BJ (cell line): ENCODE measurements at regions not wholly inside any gene's neighbourhood (a gene's known extent, or its start where the extent isn't known, plus 50 kb on each side); places are given as distances from the start of the nearest gene placed in this dataset.

Source experiments
- CTCF ChIA-PET: fragments of 350-600 bp; formaldehyde crosslinking; extraction: SDS; loops from one replicate; lab custom pipeline; 2021; ENCODE audit warnings: antibody characterized with exemption, inconsistent platforms; lab: Yijun Ruan, JAX
- POLR2A ChIA-PET: fragments of 300-600 bp; sonication (Branson Sonifier 250); formaldehyde crosslinking; extraction: SDS; loops from one replicate; lab custom pipeline; 2021; ENCODE audit warnings: antibody characterized with exemption; lab: Charles Lee
- DNase-seq: peaks from one replicate; pipeline ENCODE4 v3.0.0-alpha.2; 2011; ENCODE audit warnings: low read depth
- H3K27me3 ChIP-seq: 2 replicates; pipeline ENCODE4 v1.6.0; 2011; ENCODE audit warnings: low read length; ENCODE audit not compliant: control insufficient read depth, insufficient read depth
- H3K36me3 ChIP-seq: 2 replicates; pipeline ENCODE4 v1.5.1; 2011; ENCODE audit warnings: low read length; ENCODE audit not compliant: control insufficient read depth, insufficient read depth
- H3K4me3 ChIP-seq: 2 replicates; pipeline ENCODE4 v1.5.1; 2011; ENCODE audit warnings: low read depth, mild to moderate bottlenecking, control low read depth, low read length
- CTCF ChIP-seq: IDR thresholded peaks from 2 replicates; pipeline ENCODE4 v1.5.1; 2011; ENCODE audit warnings: low read depth, mild to moderate bottlenecking, control low read depth, inconsistent platforms, low read length, moderate library complexity; ENCODE audit not compliant: insufficient read depth

- no peak for TF ChIP-seq CTCF
- POLR2A ChIA-PET = no interaction called here
- Histone ChIP-seq H3K36me3 (no peaks in the 10 kb centered on the region), H3K4me3 (no peak overlapping the region), H3K27me3 (no peaks in the 10 kb centered on the region)
- DNase-seq = no peak
- CTCF ChIA-PET = no interaction called here
Observed at GRCh38 chr6:62819640-62820039, 391.6 kb upstream of the FKBP1C start.

- POLR2A ChIA-PET = no interaction called here
- no peak for TF ChIP-seq CTCF
- CTCF ChIA-PET = no interaction called here
- Histone ChIP-seq H3K36me3 (no peaks in the 10 kb centered on the region), H3K4me3 (no peak overlapping the region), H3K27me3 (no peaks in the 10 kb centered on the region)
- DNase-seq = no peak
Observed at GRCh38 chr6:62808565-62809293, 402.5 kb upstream of the FKBP1C start.

GRCh38 chr6:62805431-62805830, 405.8 kb upstream of the FKBP1C start:
- TF ChIP-seq CTCF = no peak
- POLR2A ChIA-PET = no interaction called here
- Histone ChIP-seq H3K36me3 (no peaks in the 10 kb centered on the region), H3K4me3 (no peak overlapping the region), H3K27me3 (no peaks in the 10 kb centered on the region)
- CTCF ChIA-PET = no interaction called here
- DNase-seq = no peak

- no peak for TF ChIP-seq CTCF
- no peak for DNase-seq
- Histone ChIP-seq H3K4me3 (no peak overlapping the region), H3K27me3 (no peaks in the 10 kb centered on the region), H3K36me3 (no peaks in the 10 kb centered on the region)
- ChIA-PET CTCF (no interaction called here), POLR2A (no interaction called here)
Observed at GRCh38 chr6:62803094-62803493, 408.2 kb upstream of the FKBP1C start.

GRCh38 chr6:62797190-62797589, 414.1 kb upstream of the FKBP1C start:
- H3K4me3 ChIP-seq = no peak overlapping the region
- CTCF ChIA-PET = no interaction called here
- no peak for TF ChIP-seq CTCF
- no peaks in the 10 kb centered on the region for H3K27me3 ChIP-seq
- H3K36me3 ChIP-seq = no peaks in the 10 kb centered on the region
- POLR2A ChIA-PET = no interaction called here
- DNase-seq = no peak
